Activated CD8-positive, alpha-beta memory T cell treated with anti-CD3 and anti-CD28 coated beads, Interleukin-2, amount 50 U/mL, for 48 hours (primary cell): ENCODE measurements at regions not wholly inside any gene's neighbourhood (a gene's known extent, or its start where the extent isn't known, plus 50 kb on each side); places are given as distances from the start of the nearest gene placed in this dataset.
"Not testable (repeated sequence)": the region's sequence is repeated elsewhere in the genome, so short reads cannot be mapped to it uniquely, and the experiment has no call there.

ENCODE experiments used
- DNase-seq: peaks from one replicate; pipeline ENCODE4 v3.0.0-alpha.2; 2020

- DNase-seq: no peak
These were observed 782.5 kb downstream of the ETS1 start for GRCh38 chr11:127804747-127805400.

- DNase-seq: no peak
These were observed 783.6 kb downstream of the ETS1 start for GRCh38 chr11:127803755-127804154.

GRCh38 chr11:127800989-127801688 is 786.2 kb downstream of the ETS1 start:
- DNase-seq: no peak

- no peak for DNase-seq
These were observed 792.0 kb downstream of the ETS1 start for GRCh38 chr11:127795326-127795725.

GRCh38 chr11:127791844-127792243 is 791.3 kb upstream of the KIRREL3 start:
- DNase-seq: no peak

GRCh38 chr11:127790592-127790991 is 790.0 kb upstream of the KIRREL3 start:
- DNase-seq: no peak

- no peak for DNase-seq
These were observed 789.4 kb upstream of the KIRREL3 start for GRCh38 chr11:127789927-127790326.

- DNase-seq: not testable (repeated sequence)
These were observed 772.4 kb upstream of the KIRREL3 start for GRCh38 chr11:127772938-127773337.

GRCh38 chr11:127768931-127769330 is 768.4 kb upstream of the KIRREL3 start:
- not testable (repeated sequence) for DNase-seq

- no peak for DNase-seq
These were observed 766.2 kb upstream of the KIRREL3 start for GRCh38 chr11:127766734-127767133.

- DNase-seq: no peak
These were observed 738.3 kb upstream of the KIRREL3 start for GRCh38 chr11:127738771-127739286.

- DNase-seq: no peak
These were observed 736.9 kb upstream of the KIRREL3 start for GRCh38 chr11:127737499-127737898.

- no peak for DNase-seq
These were observed 733.0 kb upstream of the KIRREL3 start for GRCh38 chr11:127733552-127733951.

GRCh38 chr11:127726367-127726766 is 725.8 kb upstream of the KIRREL3 start:
- DNase-seq: no peak

GRCh38 chr11:127723714-127724113 is 723.1 kb upstream of the KIRREL3 start:
- no peak for DNase-seq

GRCh38 chr11:127713226-127713625 is 712.7 kb upstream of the KIRREL3 start:
- DNase-seq: no peak

- DNase-seq: no peak
These were observed 711.2 kb upstream of the KIRREL3 start for GRCh38 chr11:127711748-127712147.

- DNase-seq: no peak
These were observed 710.3 kb upstream of the KIRREL3 start for GRCh38 chr11:127710831-127711230.

GRCh38 chr11:127709960-127710359 is 709.4 kb upstream of the KIRREL3 start:
- DNase-seq: no peak

GRCh38 chr11:127693686-127694085 is 693.1 kb upstream of the KIRREL3 start:
- no peak for DNase-seq

- no peak for DNase-seq
These were observed 682.8 kb upstream of the KIRREL3 start for GRCh38 chr11:127683321-127683720.

- no peak for DNase-seq
These were observed 679.4 kb upstream of the KIRREL3 start for GRCh38 chr11:127679816-127680545.

- no peak for DNase-seq
These were observed 678.1 kb upstream of the KIRREL3 start for GRCh38 chr11:127678631-127679030.
